Kidney (tissue), 13 donors: ENCODE measurements at regions not wholly inside any gene's neighbourhood (a gene's known extent, or its start where the extent isn't known, plus 50 kb on each side); places are given as distances from the start of the nearest gene placed in this dataset.

ENCODE experiments used
- DNase-seq, 5 donors: peaks; one replicate each; pipeline ENCODE4 v3.0.0-alpha.2; 2013 to 2020
- FAIRE-seq: peaks from 2 replicates; lab custom pipeline; 2012; peaks lifted over from hg19 to GRCh38; lab: Jason Lieb, UNC
- H3K27ac ChIP-seq, 2 donors: one replicate each; pipeline ENCODE4 v1.7.0; 2013; ENCODE audit warnings: low read depth in 2 of 2, low read length in 2 of 2, inconsistent platforms in 1 of 2
- H3K27me3 ChIP-seq: one replicate; pipeline ENCODE4 v1.7.1; 2013; ENCODE audit warnings: low read length, inconsistent platforms; ENCODE audit not compliant: control insufficient read depth, insufficient read depth
- H3K36me3 ChIP-seq, 3 donors: one replicate each; pipeline versions ENCODE4 v1.7.0 to v1.7.1; 2013; ENCODE audit warnings: low read length in 3 of 3, control low read depth in 1 of 3, inconsistent platforms in 1 of 3; ENCODE audit not compliant: insufficient read depth in 3 of 3, control insufficient read depth in 2 of 3
- H3K4me1 ChIP-seq, 3 donors: one replicate each; pipeline versions ENCODE4 v1.7.0 to v1.7.1; 2013; ENCODE audit warnings: low read length in 3 of 3, inconsistent platforms in 1 of 3, low read depth in 1 of 3; ENCODE audit not compliant: control insufficient read depth in 2 of 3, insufficient read depth in 2 of 3
- H3K4me3 ChIP-seq, 3 donors: one replicate each; pipeline versions ENCODE4 v1.7.0 to v1.8.1; 2013; ENCODE audit warnings: low read length in 3 of 3, control low read depth in 1 of 3, inconsistent platforms in 1 of 3
- H3K9ac ChIP-seq, 3 donors: one replicate each; pipeline versions ENCODE4 v1.7.0 to v1.7.1; 2013; ENCODE audit warnings: low read length in 3 of 3, control low read depth in 1 of 3, inconsistent platforms in 1 of 3
- H3K9me3 ChIP-seq, 3 donors: one replicate each; pipeline versions ENCODE4 v1.7.0 to v1.7.1; 2013; ENCODE audit warnings: low read length in 3 of 3, control low read depth in 1 of 3, inconsistent platforms in 1 of 3; ENCODE audit not compliant: control insufficient read depth in 2 of 3, insufficient read depth in 1 of 3
- CTCF ChIP-seq: IDR thresholded peaks from 3 replicates; pipeline ENCODE4 v1.5.1; 2012; ENCODE audit warnings: mild to moderate bottlenecking, moderate library complexity, borderline replicate concordance; ENCODE audit not compliant: insufficient read depth; ENCODE audit errors: extremely low read depth
- intact Hi-C: fragments of 100-400 bp; cut with DNase I; formaldehyde crosslinking; loops from one replicate; pipeline ENCODE4 v1.11.1; 2022
- donor health status: control.
- donor health status: control.
- donor health status: control.
- donor health status: control.
- donor health status: control.
- donor health status: DM: yes; HTN: yes; CAD: no.
- donor health status: Normal renal cell carcinoma (clear cell type).

GRCh38 chr3:170753421-170754310 lies 116.3 kb downstream of the RPL22L1 start:
- Histone ChIP-seq H3K9me3 (no peaks in the 10 kb centered on the region), H3K4me3 (no peak overlapping the region), H3K4me1 (peaks cover 3 to 13% (median 3%) of the 10 kb centered on the region in 3 donors), H3K27me3 (no peaks in the 10 kb centered on the region), H3K27ac (no peak overlapping the region), H3K9ac (no peak overlapping the region), H3K36me3 (no peaks in the 10 kb centered on the region)
- FAIRE-seq (no peak), DNase-seq (no peak)
- TF ChIP-seq CTCF: no peak
- intact Hi-C loops: no loop called here

GRCh38 chr3:170752571-170753155 lies 117.3 kb downstream of the RPL22L1 start:
- no peak overlapping the region for H3K27ac ChIP-seq
- no peak for DNase-seq
- H3K4me1 ChIP-seq: peaks cover 3 to 13% (median 3%) of the 10 kb centered on the region in 3 donors
- no peak overlapping the region for H3K4me3 ChIP-seq
- intact Hi-C loops: no loop called here
- no peak for TF ChIP-seq CTCF
- no peaks in the 10 kb centered on the region for H3K27me3 ChIP-seq
- no peaks in the 10 kb centered on the region for H3K9me3 ChIP-seq
- no peak overlapping the region for H3K9ac ChIP-seq
- no peak for FAIRE-seq
- no peaks in the 10 kb centered on the region for H3K36me3 ChIP-seq

GRCh38 chr3:170751899-170752293 lies 118.1 kb downstream of the RPL22L1 start:
- H3K4me1 ChIP-seq: peaks cover 3 to 13% (median 3%) of the 10 kb centered on the region in 3 donors
- H3K4me3 ChIP-seq: no peak overlapping the region
- no peak for FAIRE-seq
- H3K9ac ChIP-seq: no peak overlapping the region
- no peak for TF ChIP-seq CTCF
- no peaks in the 10 kb centered on the region for H3K9me3 ChIP-seq
- intact Hi-C loops: no loop called here
- DNase-seq: peak in 1 of 5 donors; percentile 18
- no peaks in the 10 kb centered on the region for H3K27me3 ChIP-seq
- H3K27ac ChIP-seq: peak overlapping the region; percentile 49 to 56
- H3K36me3 ChIP-seq: no peaks in the 10 kb centered on the region
